ENCODE measurements at regions not wholly inside any gene's neighbourhood (a gene's known extent, or its start where the extent isn't known, plus 50 kb on each side); places are given as distances from the start of the nearest gene placed in this dataset.

- Mint-ChIP-seq H3K27me3 (ENCODE audit: insufficient read depth) (peaks cover 2% of the 10 kb centered on the region), H3K27ac (no peak overlapping the region), H3K4me3 (no peak overlapping the region), H3K4me1 (ENCODE audit: low read depth) (no peaks in the 10 kb centered on the region), H3K36me3 (ENCODE audit: low read depth) (no peaks in the 10 kb centered on the region), H3K9me3 (no peaks in the 10 kb centered on the region)
- TF ChIP-seq, protein P1, sequence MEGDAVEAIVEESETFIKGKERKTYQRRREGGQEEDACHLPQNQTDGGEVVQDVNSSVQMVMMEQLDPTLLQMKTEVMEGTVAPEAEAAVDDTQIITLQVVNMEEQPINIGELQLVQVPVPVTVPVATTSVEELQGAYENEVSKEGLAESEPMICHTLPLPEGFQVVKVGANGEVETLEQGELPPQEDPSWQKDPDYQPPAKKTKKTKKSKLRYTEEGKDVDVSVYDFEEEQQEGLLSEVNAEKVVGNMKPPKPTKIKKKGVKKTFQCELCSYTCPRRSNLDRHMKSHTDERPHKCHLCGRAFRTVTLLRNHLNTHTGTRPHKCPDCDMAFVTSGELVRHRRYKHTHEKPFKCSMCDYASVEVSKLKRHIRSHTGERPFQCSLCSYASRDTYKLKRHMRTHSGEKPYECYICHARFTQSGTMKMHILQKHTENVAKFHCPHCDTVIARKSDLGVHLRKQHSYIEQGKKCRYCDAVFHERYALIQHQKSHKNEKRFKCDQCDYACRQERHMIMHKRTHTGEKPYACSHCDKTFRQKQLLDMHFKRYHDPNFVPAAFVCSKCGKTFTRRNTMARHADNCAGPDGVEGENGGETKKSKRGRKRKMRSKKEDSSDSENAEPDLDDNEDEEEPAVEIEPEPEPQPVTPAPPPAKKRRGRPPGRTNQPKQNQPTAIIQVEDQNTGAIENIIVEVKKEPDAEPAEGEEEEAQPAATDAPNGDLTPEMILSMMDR (IDR thresholded peaks at IDR 0.05), result no peak
- DNase-seq, result no peak
Measured at GRCh38 chr11:127203490-127203889, 202.9 kb upstream of the KIRREL3 start.

GRCh38 chr11:127202105-127202504 lies 201.5 kb upstream of the KIRREL3 start:
- TF ChIP-seq, protein P1 (IDR thresholded peaks at IDR 0.05), result no peak

DNA sequence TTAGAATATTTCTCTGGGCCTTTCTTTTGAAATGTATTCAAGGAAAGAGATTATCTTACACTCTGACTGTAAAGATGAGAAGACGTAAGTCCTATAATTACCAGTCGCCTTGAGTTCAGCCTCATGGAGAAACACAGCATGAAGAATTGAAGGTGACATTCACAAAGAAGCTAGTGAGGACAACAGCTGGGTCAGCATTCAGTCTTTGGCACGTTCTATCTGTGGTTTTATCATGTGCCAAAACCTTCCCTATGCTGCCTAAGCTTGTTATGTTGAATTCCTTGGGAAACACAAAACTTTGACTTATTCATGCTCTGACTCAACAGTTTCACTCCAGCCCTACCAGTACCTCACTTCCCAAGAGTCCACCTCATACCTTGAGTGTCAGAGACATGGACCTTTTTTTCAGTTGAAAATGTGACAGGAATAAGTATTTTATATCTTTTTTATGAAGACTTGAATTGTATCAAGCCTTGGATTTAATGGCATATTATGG lies 198.8 kb upstream of the KIRREL3 start:
- H3K9me3 Mint-ChIP-seq, result no peaks in the 10 kb centered on the region
- H3K36me3 Mint-ChIP-seq (ENCODE audit: low read depth), result no peaks in the 10 kb centered on the region
- no peak for DNase-seq
- TF ChIP-seq, protein P1 (IDR thresholded peaks at IDR 0.05), result no peak
- peaks cover 13% of the 10 kb centered on the region for H3K27me3 Mint-ChIP-seq (ENCODE audit: insufficient read depth)
- H3K4me1 Mint-ChIP-seq (ENCODE audit: low read depth), result no peaks in the 10 kb centered on the region
- H3K27ac Mint-ChIP-seq, result no peak overlapping the region
- no peak overlapping the region for H3K4me3 Mint-ChIP-seq

More at GRCh38 chr11:127202105-127202504, 201.5 kb upstream of the KIRREL3 start:
- Mint-ChIP-seq H3K36me3 (ENCODE audit: low read depth) (no peaks in the 10 kb centered on the region), H3K4me3 (no peak overlapping the region), H3K9me3 (no peaks in the 10 kb centered on the region), H3K27ac (no peak overlapping the region), H3K27me3 (ENCODE audit: insufficient read depth) (peaks cover 3% of the 10 kb centered on the region), H3K4me1 (ENCODE audit: low read depth) (no peaks in the 10 kb centered on the region)
- no peak for DNase-seq

DNA sequence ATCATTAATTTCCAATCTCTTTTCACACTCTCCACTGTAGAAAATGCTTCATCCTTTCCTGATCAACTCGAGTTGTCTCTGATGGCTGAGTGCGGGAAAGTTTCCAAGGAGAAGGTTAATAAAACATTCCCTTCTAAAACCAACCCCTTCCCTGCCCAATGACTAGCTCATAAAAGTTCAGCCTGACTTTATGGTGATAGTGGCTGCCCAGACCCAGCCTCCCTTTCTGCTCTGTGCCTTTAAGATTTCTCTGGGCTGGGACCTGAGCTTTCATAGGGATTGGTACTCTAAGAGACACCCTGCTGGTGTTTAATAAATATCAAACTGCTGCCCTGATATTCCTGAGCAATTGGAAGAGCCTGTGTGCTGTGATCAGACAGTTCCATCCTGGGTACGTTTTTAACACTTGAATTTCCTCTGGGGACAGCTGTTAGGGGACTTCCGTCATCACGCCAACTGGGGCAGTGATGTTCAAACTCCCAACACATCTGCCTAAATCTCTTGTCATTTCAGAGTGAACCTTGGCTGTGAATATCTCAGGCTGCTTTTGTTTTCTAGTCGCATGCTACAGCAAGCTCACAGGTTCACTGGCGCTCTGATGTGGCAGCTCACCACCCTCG lies 195.0 kb upstream of the KIRREL3 start:
- H3K9me3 Mint-ChIP-seq, result no peaks in the 10 kb centered on the region

GRCh38 chr11:127194521-127194920 lies 194.0 kb upstream of the KIRREL3 start:
- H3K27me3 Mint-ChIP-seq (ENCODE audit: insufficient read depth), result peaks cover 18% of the 10 kb centered on the region
- no peaks in the 10 kb centered on the region for H3K9me3 Mint-ChIP-seq
- TF ChIP-seq, protein P1 (IDR thresholded peaks at IDR 0.05), result no peak
- no peaks in the 10 kb centered on the region for H3K4me1 Mint-ChIP-seq (ENCODE audit: low read depth)
- no peaks in the 10 kb centered on the region for H3K36me3 Mint-ChIP-seq (ENCODE audit: low read depth)
- DNase-seq, result no peak
- H3K27ac Mint-ChIP-seq, result no peak overlapping the region
- no peak overlapping the region for H3K4me3 Mint-ChIP-seq

More for the DNA sequence above, 195.0 kb upstream of the KIRREL3 start:
- Mint-ChIP-seq H3K27ac (no peak overlapping the region), H3K4me3 (no peak overlapping the region), H3K36me3 (ENCODE audit: low read depth) (no peaks in the 10 kb centered on the region), H3K27me3 (ENCODE audit: insufficient read depth) (peaks cover 14% of the 10 kb centered on the region), H3K4me1 (ENCODE audit: low read depth) (no peaks in the 10 kb centered on the region)
- DNase-seq, result no peak
- TF ChIP-seq, protein P1 (IDR thresholded peaks at IDR 0.05), result no peak
